ENCODE measurements at regions not wholly inside any gene's neighbourhood (a gene's known extent, or its start where the extent isn't known, plus 50 kb on each side); places are given as distances from the start of the nearest gene placed in this dataset.

GRCh38 chr1:110816945-110817344, 56.0 kb upstream of the CD53 start:
- DNase-seq = no peak

GRCh38 chr1:110811529-110811928, 61.4 kb upstream of the CD53 start:
- DNase-seq = no peak

- no peak for DNase-seq
Measured at GRCh38 chr1:110800079-110800478, 72.9 kb upstream of the CD53 start.

- DNase-seq = no peak
Measured at GRCh38 chr1:110798691-110799256, 74.2 kb upstream of the CD53 start.

DNA sequence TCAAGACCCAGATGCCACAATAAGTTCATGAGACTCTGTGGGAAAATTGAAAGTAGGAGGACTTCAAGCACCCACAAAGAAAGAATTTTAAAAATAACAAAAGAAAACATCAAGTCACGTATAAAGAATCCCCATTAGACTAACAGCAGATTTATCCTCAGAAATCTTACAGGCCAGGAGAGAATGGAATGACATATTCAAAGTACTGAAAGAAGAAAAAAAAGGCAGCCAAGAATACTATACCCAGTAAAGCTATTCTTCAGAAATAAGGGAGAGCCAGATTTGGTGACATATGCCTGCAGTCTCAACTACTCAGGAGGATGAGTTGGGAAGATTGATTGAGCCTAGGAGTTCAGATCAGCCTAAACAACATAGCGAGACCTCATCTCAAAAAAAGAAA, 84.3 kb upstream of the CD53 start:
- DNase-seq = no peak

DNA sequence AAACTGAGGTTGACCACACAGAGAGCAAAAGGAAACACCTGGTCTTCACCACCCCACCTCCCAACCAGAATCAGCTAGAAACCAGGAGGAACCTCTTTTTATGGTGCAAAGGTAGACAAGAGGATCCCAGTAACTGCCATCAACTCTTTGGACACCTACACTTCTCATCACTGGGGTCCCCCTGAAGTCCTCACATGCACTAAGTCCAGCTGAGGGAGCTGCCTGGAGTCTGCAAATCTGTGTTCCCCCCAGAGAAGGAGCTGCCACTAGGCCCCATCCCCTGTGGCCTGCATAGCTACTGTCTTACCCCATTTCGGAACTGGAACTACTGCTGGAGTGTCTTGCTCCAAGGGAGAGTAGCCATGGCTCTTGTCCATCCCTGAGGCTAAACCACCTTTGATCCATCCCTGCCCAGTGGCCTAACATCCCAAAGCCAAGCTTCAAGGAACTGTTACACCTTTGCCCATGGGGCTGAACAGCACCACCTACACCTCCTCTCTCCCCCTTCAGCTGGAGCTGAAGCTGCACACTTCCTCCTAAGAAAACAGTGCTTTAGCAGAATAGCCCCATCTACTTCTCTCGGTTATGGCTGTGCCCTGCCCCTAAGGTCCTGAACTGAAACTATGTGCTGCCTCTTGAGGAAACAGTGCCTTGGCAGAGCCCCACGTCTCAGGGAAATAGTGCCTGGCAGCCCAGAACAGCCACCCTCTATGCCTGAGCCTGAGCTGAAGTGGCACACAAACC, 85.4 kb upstream of the CD53 start:
- no peak for DNase-seq

- no peak for DNase-seq
Measured at GRCh38 chr1:110786802-110787327, 86.1 kb upstream of the CD53 start.

DNA sequence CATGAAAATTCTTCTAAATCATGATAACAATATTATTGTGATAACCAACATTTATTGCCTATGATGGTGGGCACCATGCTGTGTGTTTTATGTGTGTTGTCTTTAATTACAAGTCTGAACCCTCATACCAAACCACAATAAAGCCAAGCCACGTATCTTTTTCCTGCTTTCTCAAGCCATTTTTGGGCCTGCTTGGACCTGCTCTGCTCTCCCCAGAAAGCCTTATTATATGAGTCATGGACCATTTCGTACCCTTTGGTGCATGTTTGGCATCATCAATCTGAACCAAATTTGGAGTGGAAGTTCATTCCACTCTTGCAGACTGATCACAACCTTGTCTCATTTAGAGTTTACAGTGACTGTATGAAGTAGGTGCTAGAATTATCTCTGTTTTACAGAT, 87.3 kb upstream of the CD53 start:
- no peak for DNase-seq

- no peak for DNase-seq
Measured at GRCh38 chr1:110785055-110785454, 87.9 kb upstream of the CD53 start.

DNA sequence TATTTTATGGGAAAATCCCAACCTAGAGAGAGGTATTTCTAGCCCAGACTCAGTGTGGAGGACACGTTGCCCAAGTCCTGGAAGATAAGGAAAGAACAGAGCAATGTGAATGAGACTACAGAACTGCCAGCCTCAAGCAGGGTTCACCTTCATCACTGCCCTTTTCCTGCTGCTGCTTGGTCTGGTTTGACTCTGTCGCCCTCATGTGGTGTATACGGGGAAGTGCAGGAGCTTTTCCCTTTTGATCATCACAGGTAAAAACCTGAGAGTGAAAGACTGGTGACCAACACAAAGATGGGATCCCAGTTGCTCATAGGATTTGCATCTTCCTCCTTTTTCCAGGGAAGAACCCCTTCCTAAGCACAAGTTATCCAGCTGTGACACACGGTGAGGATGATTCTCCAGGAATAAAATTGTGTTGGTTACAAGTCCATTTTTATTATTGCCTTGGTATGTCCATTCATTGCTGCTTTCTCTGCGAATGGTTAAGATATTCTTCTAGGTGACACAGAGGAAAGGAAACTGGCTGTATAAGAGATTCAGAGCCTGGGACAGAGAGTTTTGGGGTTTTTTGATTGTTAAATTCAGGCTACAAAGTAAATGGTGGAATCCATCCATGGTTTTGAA, 89.5 kb upstream of the CD53 start:
- peak; percentile 29 to 48 for DNase-seq

DNA sequence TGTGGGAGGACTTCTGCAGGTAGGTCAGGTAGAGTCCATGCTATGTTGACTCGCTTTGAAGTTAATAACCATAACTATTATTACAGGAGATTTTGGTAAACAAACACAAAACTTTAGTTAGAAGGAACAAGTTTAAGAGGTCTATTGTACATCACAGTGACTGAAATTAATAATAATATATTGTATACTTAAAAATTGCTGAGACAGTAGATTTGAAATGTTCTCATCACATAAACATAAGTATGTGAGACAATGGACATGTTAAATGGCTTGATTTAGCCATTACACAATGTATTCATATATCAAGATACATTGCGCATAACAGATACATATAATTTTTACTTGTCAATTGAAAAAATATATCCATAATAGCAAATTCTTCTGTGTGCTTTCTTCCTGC, 91.4 kb upstream of the CD53 start:
- DNase-seq = no peak

GRCh38 chr1:110780600-110781484, 92.1 kb upstream of the CD53 start:
- DNase-seq = peak; percentile 72 to 81

- DNase-seq = no peak
Measured at GRCh38 chr1:110779636-110780035, 93.3 kb upstream of the CD53 start.

GRCh38 chr1:110778821-110779220, 94.1 kb upstream of the CD53 start:
- no peak for DNase-seq

DNA sequence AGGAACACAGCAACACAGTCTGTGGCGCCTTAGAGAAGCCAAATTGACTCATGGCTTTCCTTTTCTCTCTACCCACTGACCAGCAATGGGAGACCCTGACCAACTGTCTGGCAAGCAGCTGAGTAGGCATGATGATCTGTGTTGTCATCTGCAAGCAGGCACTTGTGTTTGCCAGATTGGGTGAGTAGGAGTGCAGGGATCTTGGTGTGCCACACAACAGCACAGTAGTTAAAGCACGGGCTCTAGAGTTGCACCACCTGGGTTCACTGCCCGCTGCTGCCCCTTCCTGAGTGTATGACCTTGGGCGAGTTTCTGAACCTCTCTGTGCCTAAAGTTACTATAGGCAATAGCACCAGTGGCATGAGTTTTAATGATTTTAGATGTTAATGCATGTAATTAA, 95.7 kb upstream of the CD53 start:
- DNase-seq = no peak

DNA sequence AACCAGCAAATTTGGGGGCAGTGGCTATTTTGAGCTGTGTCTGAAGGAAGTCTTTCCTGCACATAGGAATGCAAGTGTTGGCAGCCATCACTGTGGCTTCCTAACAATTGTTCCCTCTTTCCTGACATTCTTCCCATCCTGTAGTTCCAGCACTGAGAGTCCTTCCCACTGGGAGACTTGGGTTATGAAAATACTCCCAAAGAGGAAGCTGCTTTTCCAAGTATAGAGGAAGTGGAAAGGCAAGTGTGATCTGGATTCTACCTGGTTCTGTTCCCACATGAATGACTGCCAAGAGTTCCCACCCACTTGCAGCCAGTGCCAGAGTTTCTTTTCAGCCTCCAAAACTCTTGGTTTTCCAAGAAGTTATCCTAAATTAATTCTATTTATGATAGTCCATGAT, 98.5 kb upstream of the CD53 start:
- no peak for DNase-seq

GRCh38 chr1:110773813-110774212, 99.1 kb upstream of the KCNA3 start:
- DNase-seq = no peak

GRCh38 chr1:110771245-110772022, 96.7 kb upstream of the KCNA3 start:
- DNase-seq = no peak

DNA sequence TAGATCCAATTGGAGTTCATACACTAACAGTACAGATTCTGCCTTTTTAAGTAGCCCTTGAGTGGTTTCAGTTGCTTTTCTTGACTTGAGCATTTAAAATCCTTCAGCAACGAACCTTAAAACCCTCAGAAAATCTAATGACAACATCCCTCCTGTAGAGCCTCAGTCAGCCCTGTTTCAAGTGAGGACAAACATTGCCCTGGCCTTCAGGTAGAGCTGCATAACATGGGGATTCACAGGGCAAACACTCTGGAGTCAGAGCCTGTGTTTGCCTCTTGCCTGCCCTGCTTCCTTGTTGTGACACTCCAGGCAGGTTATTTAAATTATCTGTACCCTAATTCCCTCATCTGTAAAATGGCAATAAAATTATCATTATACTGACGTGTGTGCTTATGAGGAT, 96.1 kb upstream of the KCNA3 start:
- DNase-seq = no peak

DNA sequence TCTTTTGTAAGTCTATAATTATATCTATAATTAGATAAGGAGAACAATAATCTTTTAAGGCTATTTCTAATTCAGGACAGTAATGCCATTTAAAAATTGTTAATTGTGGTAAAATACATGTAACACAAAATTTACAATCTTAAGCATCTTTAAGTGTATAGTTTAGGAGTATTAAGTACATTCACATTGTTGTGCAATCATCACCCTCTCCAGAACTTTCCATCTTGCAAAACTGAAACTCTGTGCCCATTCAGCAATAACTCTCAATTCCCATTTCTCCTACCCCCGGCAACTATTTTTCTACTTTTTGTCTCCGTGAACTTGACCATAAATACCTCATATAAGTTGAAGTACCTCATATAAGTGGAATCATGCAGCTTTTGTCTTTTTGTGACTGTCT, 93.9 kb upstream of the KCNA3 start:
- DNase-seq = no peak

DNA sequence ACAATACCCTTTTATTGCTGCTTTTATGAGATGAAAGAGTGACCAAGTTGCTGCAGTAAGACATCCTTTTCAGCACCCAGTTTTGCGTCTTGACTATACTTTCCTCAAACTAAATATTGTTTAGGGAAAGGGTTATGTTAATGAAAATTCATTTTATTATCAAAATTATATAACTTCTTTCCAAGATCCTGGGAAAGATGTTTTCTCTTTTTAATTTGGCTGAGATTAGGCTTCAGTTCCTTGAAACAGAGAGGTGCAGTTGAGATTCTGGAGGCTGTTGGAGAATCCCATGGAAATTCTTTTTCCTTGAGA, 91.6 kb upstream of the KCNA3 start:
- no peak for DNase-seq

DNA sequence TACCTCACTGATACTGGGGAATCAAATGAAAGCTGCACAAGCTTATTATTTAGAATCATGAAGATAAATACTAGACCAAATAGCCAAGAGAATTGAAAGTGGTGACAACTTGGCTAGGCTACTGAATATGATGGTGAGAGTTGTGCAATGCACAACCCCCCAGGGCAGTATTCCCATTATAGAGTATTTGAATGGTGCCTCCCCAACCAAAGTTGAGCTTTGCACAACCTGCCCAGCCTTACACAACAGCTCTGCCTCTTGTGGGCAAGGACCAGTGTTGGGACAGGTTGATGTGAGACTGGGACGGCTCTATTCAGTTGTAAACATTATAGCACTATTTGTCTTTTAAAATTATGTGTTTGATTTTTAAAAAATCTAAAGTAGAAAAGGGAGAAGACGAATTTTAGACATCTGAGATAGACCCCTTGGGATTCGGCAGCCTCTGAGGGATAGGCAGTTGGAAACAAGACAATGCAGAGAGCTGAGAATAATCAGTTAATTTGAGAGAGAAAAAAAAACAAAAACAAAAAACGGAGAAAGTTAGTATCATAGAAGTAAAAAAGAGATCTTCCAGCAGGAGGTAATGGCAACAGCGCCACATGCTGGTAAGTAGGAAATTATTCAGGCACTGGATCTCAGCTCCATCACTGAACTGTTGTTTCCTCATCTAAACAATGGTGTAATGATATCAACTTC, 91.0 kb upstream of the KCNA3 start:
- peak; percentile 24 to 35 for DNase-seq

Measured in activated CD4-positive, alpha-beta T cell treated with anti-CD3 and anti-CD28 coated beads, Interleukin-2, amount 50 U/mL, for 48 hours (primary cell).